H1 (cell line): ENCODE measurements at regions not wholly inside any gene's neighbourhood (a gene's known extent, or its start where the extent isn't known, plus 50 kb on each side); places are given as distances from the start of the nearest gene placed in this dataset.

ENCODE experiments used
- CTCF ChIA-PET: fragments of 300-600 bp; sonication (Branson Sonifier 250); formaldehyde crosslinking; loops from one replicate; lab custom pipeline; 2021; ENCODE audit not compliant: partially characterized antibody; lab: Charles Lee
- POLR2A ChIA-PET: fragments of 300-600 bp; sonication (Branson Sonifier 250); formaldehyde crosslinking; loops from one replicate; lab custom pipeline; 2021; ENCODE audit warnings: inconsistent platforms; ENCODE audit not compliant: partially characterized antibody; lab: Charles Lee
- DNase-seq, 2 experiments: peaks; one replicate each; pipeline versions ENCODE4 v3.0.0 to v3.0.0-alpha.2; 2010 to 2022; ENCODE audit warnings: low spot score in 2 of 2, low read depth in 1 of 2, mixed read lengths in 1 of 2
- FAIRE-seq: peaks from 2 replicates; lab custom pipeline; 2011; peaks lifted over from hg19 to GRCh38; lab: Jason Lieb, UNC
- H2AFZ ChIP-seq: 2 replicates; pipeline ENCODE4 v1.8.1; 2012; ENCODE audit warnings: low read length, inconsistent platforms
- H2AK5ac ChIP-seq: 2 replicates; pipeline ENCODE4 v1.6.1; 2013; ENCODE audit warnings: low read depth, low read length
- H2BK120ac ChIP-seq: replicated peaks from 2 replicates; pipeline ENCODE3; 2013; ENCODE audit warnings: low read depth, low read length, inconsistent platforms
- H2BK12ac ChIP-seq: 2 replicates; pipeline ENCODE4 v1.6.1; 2013; ENCODE audit warnings: low read depth, low read length
- H2BK15ac ChIP-seq: 2 replicates; pipeline ENCODE4 v1.6.1; 2013; ENCODE audit warnings: low read length
- H2BK20ac ChIP-seq: 2 replicates; pipeline ENCODE4 v1.6.1; 2013; ENCODE audit warnings: low read length
- H2BK5ac ChIP-seq: 2 replicates; pipeline ENCODE4 v1.6.1; 2013; ENCODE audit warnings: low read depth, low read length
- H3K14ac ChIP-seq: 2 replicates; pipeline ENCODE4 v1.6.1; 2013; ENCODE audit warnings: inconsistent platforms; ENCODE audit not compliant: insufficient read length
- H3K18ac ChIP-seq: 2 replicates; pipeline ENCODE4 v1.6.1; 2013; ENCODE audit warnings: low read length; ENCODE audit errors: extremely low read depth
- H3K23ac ChIP-seq: 2 replicates; pipeline ENCODE4 v1.6.1; 2013; ENCODE audit warnings: inconsistent platforms; ENCODE audit not compliant: insufficient read length
- H3K23me2 ChIP-seq: 2 replicates; pipeline ENCODE4 v1.6.1; 2013; ENCODE audit warnings: low read depth, low read length
- H3K27ac ChIP-seq: 2 replicates; pipeline ENCODE4 v1.6.1; 2011; ENCODE audit warnings: low read depth, low read length, inconsistent platforms
- H3K27me3 ChIP-seq, 4 experiments: replicated peaks in 1 of 4; 1 replicate in 1 of 4; 2 replicates in 3 of 4; pipeline versions ENCODE4 v1.6.1 to v1.8.1; 2011 to 2013; ENCODE audit warnings: low read length in 3 of 4, mild to moderate bottlenecking in 3 of 4, inconsistent platforms in 2 of 4, mixed read lengths in 2 of 4, moderate library complexity in 1 of 4; ENCODE audit not compliant: control insufficient read depth in 3 of 4, insufficient read depth in 3 of 4; ENCODE audit errors: extremely low read depth in 1 of 4
- H3K36me3 ChIP-seq, 4 experiments: 2 replicates each; pipeline versions ENCODE4 v1.6.1 to v1.8.1; 2011 to 2013; ENCODE audit warnings: mild to moderate bottlenecking in 4 of 4, low read length in 3 of 4, moderate library complexity in 2 of 4, control low read depth in 1 of 4, inconsistent platforms in 1 of 4; ENCODE audit not compliant: insufficient read depth in 4 of 4, control insufficient read depth in 2 of 4
- H3K4ac ChIP-seq: replicated peaks from 2 replicates; pipeline ENCODE3; 2013; ENCODE audit warnings: low read length, low read depth, mixed read lengths, inconsistent platforms; ENCODE audit not compliant: insufficient read length
- H3K4me1 ChIP-seq, 4 experiments: replicated peaks in 1 of 4; 1 replicate in 1 of 4; 2 replicates in 3 of 4; pipeline versions ENCODE4 v1.6.1 to v1.8.1; 2011 to 2013; ENCODE audit warnings: low read length in 3 of 4, inconsistent platforms in 2 of 4, mixed read lengths in 1 of 4; ENCODE audit not compliant: insufficient read depth in 4 of 4, control insufficient read depth in 3 of 4
- H3K4me2 ChIP-seq, 2 experiments: 2 replicates each; pipeline versions ENCODE4 v1.6.1 to v1.8.1; 2011 to 2013; ENCODE audit warnings: low read depth in 2 of 2, low read length in 2 of 2, control low read depth in 1 of 2, inconsistent platforms in 1 of 2, mild to moderate bottlenecking in 1 of 2; ENCODE audit not compliant: insufficient read depth in 1 of 2
- H3K4me3 ChIP-seq, 4 experiments: fragments of 200-600, 300-600 bp in 1 of 4; sonication (generic), shearing (Covaris generic), sonication (Bioruptor Twin) in 1 of 4; 2 replicates each; pipeline versions ENCODE4 v1.5.1 to v1.8.1; 2011 to 2016; ENCODE audit warnings: low read length in 4 of 4, low read depth in 3 of 4, control low read depth in 2 of 4, inconsistent platforms in 2 of 4, mild to moderate bottlenecking in 2 of 4, mixed read lengths in 1 of 4, moderate library complexity in 1 of 4; ENCODE audit not compliant: insufficient read depth in 2 of 4; ENCODE audit errors: extremely low read depth in 1 of 4
- H3K56ac ChIP-seq: replicated peaks from 2 replicates; pipeline ENCODE3; 2013; ENCODE audit warnings: low read depth, mild to moderate bottlenecking, mixed read lengths, low read length, inconsistent platforms; ENCODE audit not compliant: insufficient read length
- H3K79me1 ChIP-seq: 2 replicates; pipeline ENCODE4 v1.6.1; 2013; ENCODE audit warnings: low read depth, low read length, control low read depth
- H3K79me2 ChIP-seq, 2 experiments: 2 replicates each; pipeline versions ENCODE4 v1.6.1 to v1.8.1; 2012 to 2013; ENCODE audit warnings: low read length in 2 of 2, mild to moderate bottlenecking in 2 of 2, inconsistent platforms in 1 of 2; ENCODE audit not compliant: insufficient read depth in 2 of 2, control insufficient read depth in 1 of 2
- H3K9ac ChIP-seq, 4 experiments: replicated peaks in 1 of 4; 1 replicate in 1 of 4; 2 replicates in 3 of 4; pipeline versions ENCODE4 v1.6.1 to v1.8.1; 2011 to 2013; ENCODE audit warnings: low read depth in 3 of 4, low read length in 3 of 4, control low read depth in 2 of 4, mild to moderate bottlenecking in 2 of 4, moderate library complexity in 2 of 4, inconsistent platforms in 1 of 4; ENCODE audit errors: extremely low read depth in 1 of 4
- H3K9me3 ChIP-seq, 2 experiments: 2 replicates each; pipeline versions ENCODE4 v1.6.1 to v1.8.1; 2012 to 2013; ENCODE audit warnings: mild to moderate bottlenecking in 2 of 2, moderate library complexity in 2 of 2, control low read depth in 1 of 2, inconsistent platforms in 1 of 2, low read depth in 1 of 2, low read length in 1 of 2, mixed read lengths in 1 of 2; ENCODE audit not compliant: insufficient read depth in 2 of 2
- H4K20me1 ChIP-seq, 2 experiments: replicated peaks in 1 of 2; 2 replicates each; pipeline versions ENCODE3 to v1.8.1; 2011 to 2013; ENCODE audit warnings: inconsistent platforms in 2 of 2, low read length in 2 of 2, mild to moderate bottlenecking in 1 of 2; ENCODE audit not compliant: insufficient read depth in 2 of 2, control insufficient read depth in 1 of 2
- H4K5ac ChIP-seq: 2 replicates; pipeline ENCODE4 v1.6.1; 2013; ENCODE audit warnings: low read length, low read depth, mixed read lengths, inconsistent platforms; ENCODE audit not compliant: insufficient read length
- H4K8ac ChIP-seq: 2 replicates; pipeline ENCODE4 v1.8.0; 2013; ENCODE audit warnings: mild to moderate bottlenecking, moderate library complexity, low read length, inconsistent platforms; ENCODE audit not compliant: insufficient read depth; ENCODE audit errors: extremely low read depth
- H4K91ac ChIP-seq: replicated peaks from 2 replicates; pipeline ENCODE3; 2013; ENCODE audit warnings: low read length, mixed read lengths, inconsistent platforms; ENCODE audit not compliant: insufficient read length
- MAFK ChIP-seq: IDR thresholded peaks from 2 replicates; pipeline ENCODE4 v1.6.1; 2012; ENCODE audit warnings: low read depth, mild to moderate bottlenecking, improper control_type of control experiment, low read length
- POLR2AphosphoS5 ChIP-seq: IDR thresholded peaks from 2 replicates; pipeline ENCODE4 v1.6.1; 2011; ENCODE audit warnings: low read depth, low read length
- WGBS, 2 experiments: shearing (Covaris generic) in 1 of 2; methylation state at CpG; one replicate each; pipeline versions ENCODE4 v1.1.6 to v1.1.7; 2013 to 2015; ENCODE audit warnings: low lambda C conversion rate in 2 of 2, mixed read lengths in 2 of 2, inconsistent platforms in 1 of 2, low coverage in 1 of 2, missing lambda C conversion rate in 1 of 2; ENCODE audit not compliant: insufficient replicate concordance in 2 of 2, insufficient coverage in 1 of 2, insufficient read length in 1 of 2; ENCODE audit errors: extremely low coverage in 1 of 2, missing lambda C conversion rate in 1 of 2; 5-methylcytosine and 5-hydroxymethylcytosine counted together

DNA sequence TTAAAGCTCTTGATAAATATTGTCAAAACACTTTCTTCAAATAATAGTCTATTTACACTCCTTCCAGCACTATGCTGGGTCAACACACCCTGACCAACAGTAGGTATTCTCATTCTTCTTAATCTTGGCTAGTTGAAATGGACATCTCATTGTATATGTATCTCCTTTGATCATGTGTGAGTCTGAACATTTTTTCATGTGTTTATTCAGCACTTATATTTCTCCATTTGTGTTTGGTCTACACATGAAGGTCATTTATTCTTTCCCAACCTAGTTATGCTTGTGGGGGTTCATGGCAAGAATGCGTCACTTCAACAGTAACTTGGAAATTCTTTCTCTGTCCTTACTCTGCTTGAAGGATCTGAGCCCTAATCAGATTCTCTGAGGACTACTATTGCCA is 133.1 kb upstream of the ARID2 start:
- no peak overlapping the region for H2BK5ac ChIP-seq
- no peak for TF ChIP-seq POLR2AphosphoS5
- no peak for TF ChIP-seq MAFK
- no peak overlapping the region for H2BK20ac ChIP-seq
- no peak overlapping the region for H4K5ac ChIP-seq
- H3K79me1 ChIP-seq = no peaks in the 10 kb centered on the region
- H3K4me2 ChIP-seq = no peak overlapping the region
- H4K8ac ChIP-seq = no peak overlapping the region
- H3K4ac ChIP-seq = no peak overlapping the region
- ChIA-PET CTCF (interaction anchor here (0.6 to 1.2 kb wide), 2 partner anchors 52 to 67 kb away, joined by 4 read pairs; no protein-coding TSS in a partner anchor), POLR2A (no interaction called here)
- H3K9ac ChIP-seq = no peak overlapping the region
- no peak overlapping the region for H2BK120ac ChIP-seq
- no peaks in the 10 kb centered on the region for H4K20me1 ChIP-seq
- H2BK15ac ChIP-seq = no peak overlapping the region
- H3K9me3 ChIP-seq = no peaks in the 10 kb centered on the region; a peak in 1 of 4 replicates
- no peaks in the 10 kb centered on the region for H3K79me2 ChIP-seq
- no peaks in the 10 kb centered on the region for H3K4me1 ChIP-seq
- H3K56ac ChIP-seq = no peak overlapping the region
- H3K23ac ChIP-seq = no peak overlapping the region
- H2AK5ac ChIP-seq = no peak overlapping the region
- no peak overlapping the region for H3K18ac ChIP-seq
- DNase-seq (no peak), FAIRE-seq (no peak)
- H2AFZ ChIP-seq = no peak overlapping the region
- no peak overlapping the region for H2BK12ac ChIP-seq
- WGBS, 2 experiments = 100% methylated on average over 1 of the region's 1 CpG; no CpG with 5 or more reads in 1 of the 2 experiments
- H3K23me2 ChIP-seq = no peaks in the 10 kb centered on the region
- H3K36me3 ChIP-seq = no peaks in the 10 kb centered on the region
- no peak overlapping the region for H4K91ac ChIP-seq
- no peak overlapping the region for H3K27ac ChIP-seq
- no peaks in the 10 kb centered on the region for H3K27me3 ChIP-seq
- H3K14ac ChIP-seq = no peak overlapping the region
- no peak overlapping the region for H3K4me3 ChIP-seq
